ENCODE measurements at regions not wholly inside any gene's neighbourhood (a gene's known extent, or its start where the extent isn't known, plus 50 kb on each side); places are given as distances from the start of the nearest gene placed in this dataset.
A peak's percentile ranks its signal among the peaks of the same experiment; 100 is the strongest.

GRCh38 chr13:91286317-91286716 lies 61.2 kb upstream of the MIR17HG start:
- Histone ChIP-seq H3F3A (replicated peaks; ENCODE audit: low read depth) (no peaks in the 10 kb centered on the region), H3K27me3 (ENCODE audit: insufficient read depth) (no peaks in the 10 kb centered on the region), H3K4me3 (no peak overlapping the region), H3K9me2 (ENCODE audit: insufficient read depth) (no peaks in the 10 kb centered on the region), H2AFZ (no peak overlapping the region), H3K4me2 (no peak overlapping the region), H3K27ac (ENCODE audit: low read depth) (no peak overlapping the region), H4K20me1 (replicated peaks; ENCODE audit: insufficient read depth) (no peaks in the 10 kb centered on the region), H3K36me3 (ENCODE audit: insufficient read depth) (no peaks in the 10 kb centered on the region), H3K4me1 (ENCODE audit: insufficient read depth) (no peaks in the 10 kb centered on the region), H3K79me2 (replicated peaks; ENCODE audit: insufficient read depth) (no peaks in the 10 kb centered on the region)
- H3K4me3 Mint-ChIP-seq: no peak overlapping the region
- DNase-seq (ENCODE audit: low spot score) (no peak), ATAC-seq (no peak)
- H3K27me3 Mint-ChIP-seq (ENCODE audit: insufficient read depth, low read depth, poor library complexity): no peaks in the 10 kb centered on the region
- no peaks in the 10 kb centered on the region for H3K4me1 Mint-ChIP-seq
- no peaks in the 10 kb centered on the region for H3K36me3 Mint-ChIP-seq (ENCODE audit: low read depth)
- no peak for TF ChIP-seq EZH2 (IDR thresholded peaks at IDR 0.05; ENCODE audit: low read depth, unreplicated experiment)
- TF ChIP-seq NANOG (IDR thresholded peaks at IDR 0.05; ENCODE audit: borderline replicate concordance): no peak
- H3K9me3 Mint-ChIP-seq: peaks cover 4% of the 10 kb centered on the region; the same call in 1 of the 3 replicates
- H3K27ac Mint-ChIP-seq: no peak overlapping the region

- Histone ChIP-seq H3K79me2 (replicated peaks; ENCODE audit: insufficient read depth) (no peaks in the 10 kb centered on the region), H3K27ac (ENCODE audit: low read depth) (no peak overlapping the region), H2AFZ (no peak overlapping the region; the same call in 1 of the 2 replicates), H3K4me3 (no peak overlapping the region), H3K9me2 (ENCODE audit: insufficient read depth) (no peaks in the 10 kb centered on the region), H3K36me3 (ENCODE audit: insufficient read depth) (no peaks in the 10 kb centered on the region), H3F3A (replicated peaks; ENCODE audit: low read depth) (no peaks in the 10 kb centered on the region), H3K4me2 (no peak overlapping the region), H4K20me1 (replicated peaks; ENCODE audit: insufficient read depth) (no peaks in the 10 kb centered on the region), H3K27me3 (ENCODE audit: insufficient read depth) (no peaks in the 10 kb centered on the region), H3K4me1 (ENCODE audit: insufficient read depth) (no peaks in the 10 kb centered on the region)
- H3K9me3 Mint-ChIP-seq: peaks cover 4% of the 10 kb centered on the region; the same call in 1 of the 3 replicates
- no peaks in the 10 kb centered on the region for H3K36me3 Mint-ChIP-seq (ENCODE audit: low read depth)
- TF ChIP-seq REST (IDR thresholded peaks at IDR 0.05; ENCODE audit: unreplicated experiment) (no peak), CTCF (conservative IDR thresholded peaks at IDR 0.05; ENCODE audit: low read depth in 2 of 2) (peak in 1 of 2 experiments; percentile 51; a peak in 2 of 4 replicates)
- no peaks in the 10 kb centered on the region for H3K4me1 Mint-ChIP-seq
- no peak for ATAC-seq
- H3K27me3 Mint-ChIP-seq (ENCODE audit: insufficient read depth, low read depth, poor library complexity): peaks cover 2% of the 10 kb centered on the region
- DNase-seq (ENCODE audit: low spot score): no peak
- H3K27ac Mint-ChIP-seq: no peak overlapping the region
- no peak overlapping the region for H3K4me3 Mint-ChIP-seq
Measured at GRCh38 chr13:91291078-91291477, 56.4 kb upstream of the MIR17HG start.

Measured in GM23338 (cell line).